Right atrium auricular region (tissue), 2 donors: ENCODE measurements at regions not wholly inside any gene's neighbourhood (a gene's known extent, or its start where the extent isn't known, plus 50 kb on each side); places are given as distances from the start of the nearest gene placed in this dataset.

ENCODE experiments used
- DNase-seq: peaks from one replicate; pipeline ENCODE4 v3.0.0-alpha.2; 2019; ENCODE audit warnings: low spot score
- H3K27ac ChIP-seq, 2 donors: fragments of 200-600 bp; sonication (generic); 1 replicate in 1 of 2; 2 replicates in 1 of 2; pipeline ENCODE4 v1.5.1; 2016 to 2019
- H3K27me3 ChIP-seq, 2 donors: fragments of 200-600 bp; sonication (generic); one replicate each; pipeline versions ENCODE4 v1.5.1 to v1.6.0; 2017 to 2019
- H3K36me3 ChIP-seq: fragments of 200-600 bp; sonication (generic); one replicate; pipeline ENCODE4 v1.5.1; 2016
- H3K4me1 ChIP-seq, 2 donors: fragments of 200-600 bp; sonication (generic); one replicate each; pipeline versions ENCODE4 v1.5.1 to v1.6.0; 2017 to 2019
- H3K4me3 ChIP-seq, 2 donors: fragments of 200-600 bp; sonication (generic); 1 replicate in 1 of 2; 2 replicates in 1 of 2; pipeline ENCODE4 v1.5.1; 2017 to 2019; ENCODE audit warnings: mild to moderate bottlenecking in 1 of 2, moderate library complexity in 1 of 2
- H3K9me3 ChIP-seq, 2 donors: fragments of 200-600 bp; sonication (generic); one replicate each; pipeline ENCODE4 v1.5.1; 2019
- TF ChIP-seq, protein P1 (sequence below), 2 donors: fragments of 200-600 bp; sonication (generic); IDR thresholded peaks; one replicate each; pipeline ENCODE4 v1.5.1; 2019; ENCODE audit warnings: antibody characterized with exemption in 2 of 2

DNA sequence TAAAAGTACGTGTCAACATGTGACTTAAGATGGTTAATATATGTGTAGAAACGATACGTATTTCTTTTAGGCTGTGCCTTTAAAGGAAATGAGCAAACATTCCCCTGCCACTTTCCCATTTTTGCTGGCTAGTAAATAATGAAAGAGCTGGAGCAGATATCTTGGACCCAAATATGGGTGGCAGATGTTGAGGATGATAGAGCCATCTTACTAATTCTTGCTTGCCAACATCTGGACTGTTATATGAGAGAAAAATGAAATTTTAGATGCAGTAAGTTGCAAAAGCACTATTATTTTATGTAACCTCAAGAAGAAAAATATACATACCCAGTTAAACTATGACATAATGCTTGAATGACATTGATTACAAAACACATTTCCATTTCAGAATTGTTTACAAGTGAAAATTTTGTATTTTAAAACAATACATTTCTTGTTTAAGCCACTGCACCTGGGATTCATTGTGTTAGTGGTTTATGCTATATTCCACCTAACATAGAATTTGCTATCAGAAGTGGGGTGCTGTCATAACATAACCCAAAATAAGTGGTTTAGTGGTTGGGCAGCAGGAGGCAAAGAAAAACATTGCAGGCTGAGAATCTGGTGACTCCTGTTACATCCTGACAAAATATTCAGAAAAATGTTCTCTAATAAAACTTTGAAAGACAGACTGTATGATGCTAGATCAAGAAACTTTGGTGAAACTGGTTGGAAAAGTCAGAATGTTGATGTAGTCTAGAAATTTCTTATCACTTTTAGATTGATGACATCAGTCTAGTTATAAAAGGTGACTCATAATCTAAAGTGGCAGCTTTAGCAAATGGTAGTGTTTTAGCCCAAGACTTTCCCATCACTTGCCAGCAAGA lies 305.0 kb downstream of the PTEN start:
- H3K4me3 ChIP-seq = no peak overlapping the region
- H3K27ac ChIP-seq = no peak overlapping the region
- no peaks in the 10 kb centered on the region for H3K36me3 ChIP-seq
- H3K4me1 ChIP-seq = peaks cover 0 to 22% of the 10 kb centered on the region in 2 donors
- TF ChIP-seq, protein P1, sequence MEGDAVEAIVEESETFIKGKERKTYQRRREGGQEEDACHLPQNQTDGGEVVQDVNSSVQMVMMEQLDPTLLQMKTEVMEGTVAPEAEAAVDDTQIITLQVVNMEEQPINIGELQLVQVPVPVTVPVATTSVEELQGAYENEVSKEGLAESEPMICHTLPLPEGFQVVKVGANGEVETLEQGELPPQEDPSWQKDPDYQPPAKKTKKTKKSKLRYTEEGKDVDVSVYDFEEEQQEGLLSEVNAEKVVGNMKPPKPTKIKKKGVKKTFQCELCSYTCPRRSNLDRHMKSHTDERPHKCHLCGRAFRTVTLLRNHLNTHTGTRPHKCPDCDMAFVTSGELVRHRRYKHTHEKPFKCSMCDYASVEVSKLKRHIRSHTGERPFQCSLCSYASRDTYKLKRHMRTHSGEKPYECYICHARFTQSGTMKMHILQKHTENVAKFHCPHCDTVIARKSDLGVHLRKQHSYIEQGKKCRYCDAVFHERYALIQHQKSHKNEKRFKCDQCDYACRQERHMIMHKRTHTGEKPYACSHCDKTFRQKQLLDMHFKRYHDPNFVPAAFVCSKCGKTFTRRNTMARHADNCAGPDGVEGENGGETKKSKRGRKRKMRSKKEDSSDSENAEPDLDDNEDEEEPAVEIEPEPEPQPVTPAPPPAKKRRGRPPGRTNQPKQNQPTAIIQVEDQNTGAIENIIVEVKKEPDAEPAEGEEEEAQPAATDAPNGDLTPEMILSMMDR (IDR thresholded peaks at IDR 0.05) = no peak
- H3K9me3 ChIP-seq = peaks cover 0 to 13% of the 10 kb centered on the region in 2 donors
- DNase-seq = no peak
- no peaks in the 10 kb centered on the region for H3K27me3 ChIP-seq

DNA sequence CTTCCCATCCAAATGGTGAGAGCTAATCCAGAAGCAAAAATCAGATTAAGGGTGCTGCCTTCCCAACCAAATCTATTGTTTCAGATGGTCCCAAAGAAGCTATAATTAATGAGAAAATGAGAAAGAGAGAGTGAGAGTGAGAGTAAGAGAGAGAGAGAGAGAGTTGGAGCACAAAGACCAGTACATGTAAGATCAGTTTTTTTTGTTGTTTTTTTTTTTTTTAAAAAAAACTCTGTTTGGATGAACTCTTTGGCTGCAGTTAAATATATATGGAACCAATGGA lies 305.6 kb downstream of the PTEN start:
- H3K9me3 ChIP-seq = peaks cover 0 to 13% of the 10 kb centered on the region in 2 donors
- H3K4me1 ChIP-seq = peaks cover 0 to 22% of the 10 kb centered on the region in 2 donors
- H3K27me3 ChIP-seq = no peaks in the 10 kb centered on the region
- DNase-seq = no peak
- TF ChIP-seq, protein P1 (IDR thresholded peaks at IDR 0.05) = no peak
- no peak overlapping the region for H3K27ac ChIP-seq
- H3K36me3 ChIP-seq = no peaks in the 10 kb centered on the region
- no peak overlapping the region for H3K4me3 ChIP-seq

DNA sequence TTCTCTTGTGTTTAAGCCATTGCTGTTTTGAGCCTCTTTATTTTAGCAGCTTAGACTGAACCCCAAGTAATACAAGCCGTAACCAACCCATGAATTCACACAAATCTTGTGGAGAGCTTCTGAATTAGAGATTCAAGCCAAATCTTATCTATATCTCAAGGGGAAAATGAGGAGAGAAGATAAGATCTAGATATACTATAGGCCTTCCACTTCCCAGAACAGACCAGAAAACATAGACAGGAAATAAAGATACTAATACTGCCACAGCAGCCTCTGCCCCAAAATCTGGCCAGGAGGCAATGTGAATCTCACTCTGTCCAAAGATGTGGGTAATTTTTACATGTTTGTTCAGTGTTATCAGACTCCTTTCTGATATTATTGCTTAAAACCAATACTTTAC lies 307.2 kb downstream of the PTEN start:
- TF ChIP-seq, protein P1 (IDR thresholded peaks at IDR 0.05) = no peak
- Histone ChIP-seq H3K36me3 (no peaks in the 10 kb centered on the region), H3K27ac (no peak overlapping the region), H3K9me3 (peaks cover 0 to 27% of the 10 kb centered on the region in 2 donors), H3K4me3 (no peak overlapping the region), H3K4me1 (peaks cover 0 to 20% of the 10 kb centered on the region in 2 donors), H3K27me3 (no peaks in the 10 kb centered on the region)
- no peak for DNase-seq

DNA sequence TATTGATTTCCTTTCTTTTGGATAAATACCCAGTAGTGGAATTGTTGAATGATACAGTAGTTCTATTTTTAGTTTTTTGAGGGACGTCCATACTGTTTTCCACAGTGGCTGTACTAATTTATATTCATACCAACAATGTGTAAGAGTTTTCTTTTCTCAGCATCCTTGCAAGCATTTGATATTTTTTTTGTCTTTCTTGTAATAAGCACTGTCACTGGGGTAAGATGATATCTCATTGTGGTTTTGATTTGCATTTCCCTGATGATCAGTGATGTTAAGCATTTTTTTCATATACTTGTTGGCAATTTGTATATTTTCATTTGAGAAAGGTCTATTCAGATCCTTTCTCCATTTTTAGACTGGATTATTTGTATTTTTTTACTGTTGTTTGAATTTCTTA lies 308.7 kb downstream of the PTEN start:
- peaks cover 0 to 27% of the 10 kb centered on the region in 2 donors for H3K9me3 ChIP-seq
- TF ChIP-seq, protein P1 (IDR thresholded peaks at IDR 0.05) = no peak
- no peak for DNase-seq
- H3K36me3 ChIP-seq = no peaks in the 10 kb centered on the region
- H3K27me3 ChIP-seq = no peaks in the 10 kb centered on the region
- H3K4me1 ChIP-seq = peaks cover 0 to 4% of the 10 kb centered on the region in 2 donors
- no peak overlapping the region for H3K27ac ChIP-seq
- no peak overlapping the region for H3K4me3 ChIP-seq

DNA sequence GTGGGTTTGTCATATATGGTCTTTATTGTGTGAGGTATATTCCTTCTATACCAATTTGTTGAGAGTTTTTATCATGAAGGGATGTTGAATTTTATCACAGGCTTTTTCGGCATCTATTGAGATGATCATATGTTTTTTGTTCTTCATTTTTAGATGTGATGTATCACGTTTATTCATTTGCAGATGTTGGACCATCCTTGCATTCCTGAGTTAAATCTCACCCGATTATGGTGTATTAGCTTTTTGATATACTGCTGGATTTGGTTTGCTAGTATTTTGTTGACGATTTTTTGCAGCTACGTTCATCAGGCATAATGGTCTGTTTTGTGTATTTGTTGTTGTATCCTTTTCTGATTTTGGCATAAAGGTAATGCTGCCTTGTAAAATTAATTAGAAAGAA lies 311.0 kb downstream of the PTEN start:
- TF ChIP-seq, protein P1 (IDR thresholded peaks at IDR 0.05) = no peak
- Histone ChIP-seq H3K4me3 (no peak overlapping the region), H3K27me3 (no peaks in the 10 kb centered on the region), H3K9me3 (peaks cover 0 to 14% of the 10 kb centered on the region in 2 donors), H3K4me1 (no peaks in the 10 kb centered on the region), H3K36me3 (no peaks in the 10 kb centered on the region), H3K27ac (no peak overlapping the region)
- no peak for DNase-seq

DNA sequence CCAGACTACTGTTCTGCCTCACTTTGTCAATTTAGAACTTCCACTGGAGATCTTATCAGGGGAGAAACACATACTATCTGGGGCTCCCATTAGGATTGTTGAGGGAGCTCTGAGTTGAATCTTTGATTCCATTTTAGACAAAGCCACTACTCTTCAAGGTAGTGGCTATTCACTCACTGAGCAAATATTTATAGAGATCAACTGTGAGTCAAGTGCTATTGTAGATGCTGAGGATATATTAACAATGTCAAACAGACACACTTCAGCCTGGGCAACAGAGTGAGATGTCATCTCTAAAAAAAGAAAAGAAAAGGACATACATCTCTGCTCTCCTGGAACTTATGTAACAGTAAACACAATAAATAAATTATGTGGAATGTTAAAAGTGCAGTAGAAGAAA lies 315.3 kb downstream of the PTEN start:
- TF ChIP-seq, protein P1 (IDR thresholded peaks at IDR 0.05) = no peak
- no peaks in the 10 kb centered on the region for H3K27me3 ChIP-seq
- no peak for DNase-seq
- H3K36me3 ChIP-seq = no peaks in the 10 kb centered on the region
- no peak overlapping the region for H3K4me3 ChIP-seq
- no peak overlapping the region for H3K27ac ChIP-seq
- H3K9me3 ChIP-seq = peaks cover 0 to 14% of the 10 kb centered on the region in 2 donors
- H3K4me1 ChIP-seq = no peaks in the 10 kb centered on the region
